Stomach (tissue), 4 donors: ENCODE measurements at regions not wholly inside any gene's neighbourhood (a gene's known extent, or its start where the extent isn't known, plus 50 kb on each side); places are given as distances from the start of the nearest gene placed in this dataset.

Experiments
- EP300 ChIP-seq: sonication (generic); formaldehyde crosslinking; IDR thresholded peaks from one replicate; pipeline ENCODE4 v1.6.1; 2017; ENCODE audit warnings: antibody characterized with exemption
- POLR2A ChIP-seq, 4 donors: fragments of 450-650 bp; IDR thresholded peaks; one replicate each; pipeline ENCODE4 v1.6.1; 2016; ENCODE audit warnings: antibody characterized with exemption in 4 of 4, control low read depth in 2 of 4, mild to moderate bottlenecking in 1 of 4, moderate library complexity in 1 of 4
- TF ChIP-seq, protein P1 (sequence below), 7 experiments: fragments of 450-650 bp in 4 of 7; fragments of 200-600 bp in 3 of 7; sonication (generic) in 3 of 7; IDR thresholded peaks; one replicate each; pipeline ENCODE4 v1.5.1; 2016 to 2019; ENCODE audit warnings: antibody characterized with exemption in 7 of 7, control low read depth in 2 of 7, mild to moderate bottlenecking in 1 of 7

DNA sequence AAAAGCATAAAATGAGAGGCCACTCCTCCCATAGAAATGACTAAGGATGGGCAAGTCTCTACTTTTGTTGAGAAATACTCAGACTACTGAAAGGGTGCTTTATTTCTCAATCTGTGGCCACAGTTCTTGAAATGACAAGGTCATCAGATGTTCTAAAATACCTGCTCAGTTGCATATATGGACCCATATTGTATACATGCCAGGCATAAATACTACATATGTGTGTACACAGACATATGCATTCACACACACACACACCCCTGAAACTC lies 691.5 kb upstream of the SORCS1 start:
- TF ChIP-seq, protein P1, sequence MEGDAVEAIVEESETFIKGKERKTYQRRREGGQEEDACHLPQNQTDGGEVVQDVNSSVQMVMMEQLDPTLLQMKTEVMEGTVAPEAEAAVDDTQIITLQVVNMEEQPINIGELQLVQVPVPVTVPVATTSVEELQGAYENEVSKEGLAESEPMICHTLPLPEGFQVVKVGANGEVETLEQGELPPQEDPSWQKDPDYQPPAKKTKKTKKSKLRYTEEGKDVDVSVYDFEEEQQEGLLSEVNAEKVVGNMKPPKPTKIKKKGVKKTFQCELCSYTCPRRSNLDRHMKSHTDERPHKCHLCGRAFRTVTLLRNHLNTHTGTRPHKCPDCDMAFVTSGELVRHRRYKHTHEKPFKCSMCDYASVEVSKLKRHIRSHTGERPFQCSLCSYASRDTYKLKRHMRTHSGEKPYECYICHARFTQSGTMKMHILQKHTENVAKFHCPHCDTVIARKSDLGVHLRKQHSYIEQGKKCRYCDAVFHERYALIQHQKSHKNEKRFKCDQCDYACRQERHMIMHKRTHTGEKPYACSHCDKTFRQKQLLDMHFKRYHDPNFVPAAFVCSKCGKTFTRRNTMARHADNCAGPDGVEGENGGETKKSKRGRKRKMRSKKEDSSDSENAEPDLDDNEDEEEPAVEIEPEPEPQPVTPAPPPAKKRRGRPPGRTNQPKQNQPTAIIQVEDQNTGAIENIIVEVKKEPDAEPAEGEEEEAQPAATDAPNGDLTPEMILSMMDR (IDR thresholded peaks at IDR 0.05) = no peak
- TF ChIP-seq POLR2A (IDR thresholded peaks at IDR 0.05) (no peak), EP300 (no peak)
